GM12878 (cell line): ENCODE measurements at regions not wholly inside any gene's neighbourhood (a gene's known extent, or its start where the extent isn't known, plus 50 kb on each side); places are given as distances from the start of the nearest gene placed in this dataset.

Experiments used
- ATAC-seq: fragments of 200-7000 bp; cut with Tn5 transposase; 3 replicates; pipeline ENCODE4 v1.9.1; 2020; ENCODE audit warnings: mild to moderate bottlenecking, moderate library complexity
- BruUV-seq: library from RNA; stranded (reverse); fragments of 400-500 nt; replicated peaks from 2 replicates; lab custom pipeline; 2021; lab: Mats Ljungman, UMichigan
- CTCF ChIA-PET: fragments of 300-600 bp; sonication (Branson Sonifier 250); formaldehyde crosslinking; extraction: SDS; loops from one replicate; lab custom pipeline; 2021; ENCODE audit warnings: inconsistent platforms; lab: Yijun Ruan, JAX
- POLR2A ChIA-PET: fragments of 350-600 bp; formaldehyde crosslinking; extraction: SDS; loops from one replicate; lab custom pipeline; 2021; ENCODE audit warnings: inconsistent platforms; lab: Charles Lee
- RAD21 ChIA-PET: fragments of 300-600 bp; sonication (Branson Sonifier 250); formaldehyde crosslinking; loops from one replicate; lab custom pipeline; 2023; ENCODE audit warnings: antibody characterized with exemption; ENCODE audit not compliant: unreplicated experiment; lab: Charles Lee
- SMC1A ChIA-PET: fragments of 300-600 bp; sonication (Branson Sonifier 250); formaldehyde crosslinking; loops from one replicate; lab custom pipeline; 2023; ENCODE audit not compliant: unreplicated experiment, uncharacterized antibody; lab: Charles Lee
- DNase-seq: peaks from one replicate; pipeline ENCODE4 v3.0.0-alpha.2; 2011; ENCODE audit warnings: low read depth, low spot score
- FAIRE-seq: peaks from 3 replicates; lab custom pipeline; 2011; peaks lifted over from hg19 to GRCh38; lab: Jason Lieb, UNC
- H2AFZ ChIP-seq: 2 replicates; pipeline ENCODE4 v1.6.0; 2011; ENCODE audit warnings: low read depth, low read length, control low read depth; ENCODE audit not compliant: control insufficient read depth
- H3K27ac ChIP-seq: 2 replicates; pipeline ENCODE4 v1.5.1; 2011; ENCODE audit warnings: control low read depth; ENCODE audit not compliant: control insufficient read depth, insufficient read depth
- H3K27me3 ChIP-seq, 2 experiments: replicated peaks in 1 of 2; 2 replicates each; pipeline versions ENCODE4 v1.6.0 to v1.6.1; 2011; ENCODE audit warnings: low read length in 1 of 2; ENCODE audit not compliant: control insufficient read depth in 2 of 2, insufficient read depth in 2 of 2
- H3K36me3 ChIP-seq, 2 experiments: 2 replicates each; pipeline ENCODE4 v1.5.1; 2011; ENCODE audit warnings: low read length in 1 of 2; ENCODE audit not compliant: control insufficient read depth in 2 of 2, insufficient read depth in 2 of 2
- H3K4me1 ChIP-seq: 2 replicates; pipeline ENCODE4 v1.6.1; 2011; ENCODE audit warnings: mild to moderate bottlenecking, low read length, moderate library complexity, mixed read lengths; ENCODE audit not compliant: control insufficient read depth, insufficient read depth
- H3K4me2 ChIP-seq: 2 replicates; pipeline ENCODE4 v1.6.0; 2011; ENCODE audit warnings: control low read depth; ENCODE audit not compliant: control insufficient read depth, insufficient read depth
- H3K4me3 ChIP-seq: fragments of 200-600 bp; sonication (generic); 2 replicates; pipeline ENCODE4 v1.5.1; 2016
- H3K79me2 ChIP-seq: 2 replicates; pipeline ENCODE4 v1.6.0; 2011; ENCODE audit warnings: low read length; ENCODE audit not compliant: control insufficient read depth, insufficient read depth
- H3K9ac ChIP-seq: 2 replicates; pipeline ENCODE4 v1.8.0; 2011; ENCODE audit warnings: low read length, control low read depth, mixed read lengths; ENCODE audit not compliant: control insufficient read depth, insufficient read depth
- H3K9me3 ChIP-seq: replicated peaks from 3 replicates; pipeline ENCODE4 v1.5.1; 2011; ENCODE audit warnings: mild to moderate bottlenecking, low read length; ENCODE audit not compliant: control insufficient read depth, insufficient read depth
- H4K20me1 ChIP-seq: 2 replicates; pipeline ENCODE4 v1.6.0; 2011; ENCODE audit not compliant: control insufficient read depth, insufficient read depth
- CEBPB ChIP-seq, 2 experiments: fragments of 150-350 bp in 1 of 2; IDR thresholded peaks; 2 replicates each; pipeline ENCODE4 v1.6.1; 2012 to 2014; ENCODE audit warnings: low read depth in 2 of 2, low read length in 2 of 2, borderline replicate concordance in 1 of 2, inconsistent platforms in 1 of 2
- CHD4 ChIP-seq: fragments of 200-600 bp; sonication (generic); IDR thresholded peaks from 2 replicates; pipeline ENCODE4 v1.6.1; 2016; ENCODE audit warnings: mild to moderate bottlenecking
- CREB1 ChIP-seq: IDR thresholded peaks from 2 replicates; pipeline ENCODE4 v1.6.1; 2012; ENCODE audit warnings: low read depth, mild to moderate bottlenecking, inconsistent platforms
- EGR1 ChIP-seq, 2 experiments: IDR thresholded peaks; 1 replicate in 1 of 2; 2 replicates in 1 of 2; pipeline ENCODE4 v1.6.1; 2011 to 2012; ENCODE audit warnings: low read depth in 2 of 2, low read length in 2 of 2, borderline replicate concordance in 1 of 2, mild to moderate bottlenecking in 1 of 2, moderate library complexity in 1 of 2
- FOXM1 ChIP-seq: IDR thresholded peaks from 2 replicates; pipeline ENCODE4 v1.6.1; 2012; ENCODE audit warnings: low read depth, mild to moderate bottlenecking, inconsistent platforms, low read length, moderate library complexity
- MEF2A ChIP-seq: IDR thresholded peaks from 2 replicates; pipeline ENCODE4 v1.6.1; 2011; ENCODE audit warnings: low read depth, mild to moderate bottlenecking, low read length, moderate library complexity; ENCODE audit not compliant: insufficient read depth
- NR2C1 ChIP-seq: fragments of 450-650 bp; IDR thresholded peaks from 2 replicates; pipeline ENCODE4 v1.6.1; 2017; ENCODE audit warnings: antibody characterized with exemption, mild to moderate bottlenecking, moderate library complexity
- NR2F1 ChIP-seq: fragments of 450-650 bp; conservative IDR thresholded peaks from 2 replicates; pipeline ENCODE4 v1.6.1; 2017; ENCODE audit warnings: mild to moderate bottlenecking
- SIN3A ChIP-seq: IDR thresholded peaks from 2 replicates; pipeline ENCODE4 v1.6.1; 2012; ENCODE audit warnings: low read depth, low read length, improper control_type of control experiment
- SMAD5 ChIP-seq: IDR thresholded peaks from 2 replicates; pipeline ENCODE4 v1.6.1; 2016; ENCODE audit warnings: antibody characterized with exemption, low read depth
- STAT1 ChIP-seq: fragments of 450-650 bp; conservative IDR thresholded peaks from 2 replicates; pipeline ENCODE4 v1.6.1; 2014; ENCODE audit warnings: antibody characterized with exemption, mild to moderate bottlenecking
- STAT3 ChIP-seq: IDR thresholded peaks from 2 replicates; pipeline ENCODE4 v1.6.1; 2011; ENCODE audit warnings: low read depth, low read length, improper control_type of control experiment
- TBL1XR1 ChIP-seq: IDR thresholded peaks from 2 replicates; pipeline ENCODE4 v1.6.1; 2012; ENCODE audit warnings: low read depth, low read length, improper control_type of control experiment
- WRNIP1 ChIP-seq: IDR thresholded peaks from 2 replicates; pipeline ENCODE4 v1.6.1; 2011; ENCODE audit warnings: low read depth, low read length, improper control_type of control experiment, borderline replicate concordance
- WGBS: methylation state at CpG from one replicate; pipeline ENCODE4 v1.1.6; 2016; ENCODE audit warnings: low lambda C conversion rate; ENCODE audit not compliant: insufficient replicate concordance, insufficient coverage; ENCODE audit errors: missing lambda C conversion rate; 5-methylcytosine and 5-hydroxymethylcytosine counted together
- in situ Hi-C: fragments of 300-500 bp; cut with MboI; formaldehyde crosslinking; loops from 9 replicates; pipeline ENCODE4 v1.14.3; 2018; ENCODE audit warnings: mixed read lengths
- intact Hi-C: fragments of 100-400 bp; cut with micrococcal nuclease; formaldehyde crosslinking; loops from one replicate; pipeline ENCODE4 v1.14.2; 2022; ENCODE audit not compliant: unreplicated experiment
- TF ChIP-seq, protein P1 (sequence below): fragments of 450-650 bp; IDR thresholded peaks from 2 replicates; pipeline ENCODE4 v1.6.1; 2017; ENCODE audit warnings: antibody characterized with exemption, mild to moderate bottlenecking, moderate library complexity
- TF ChIP-seq, protein P2 (sequence below): fragments of 450-650 bp; IDR thresholded peaks from 2 replicates; pipeline ENCODE4 v1.6.1; 2016; ENCODE audit warnings: mild to moderate bottlenecking

DNA sequence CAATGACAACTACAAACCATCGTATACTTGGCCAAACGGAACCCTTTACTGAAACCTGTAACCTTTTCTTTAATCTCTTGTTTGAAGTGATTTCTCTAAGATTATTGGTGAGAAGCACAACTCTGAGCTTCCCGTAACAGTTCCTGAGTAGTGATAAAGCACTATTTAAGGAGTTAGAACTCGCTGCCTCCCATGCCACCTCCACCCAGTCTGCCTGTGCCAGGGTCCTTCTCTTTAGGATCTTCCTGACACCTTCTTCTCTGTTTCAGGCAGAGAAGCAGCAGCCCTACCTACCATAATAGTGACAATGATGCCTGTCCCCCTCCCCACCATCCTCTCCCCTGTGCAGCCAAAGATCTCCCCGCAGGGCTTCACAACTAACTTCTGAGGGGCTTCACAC, 330.6 kb downstream of the ZSWIM6 start (continued):
- TF ChIP-seq, protein P1, sequence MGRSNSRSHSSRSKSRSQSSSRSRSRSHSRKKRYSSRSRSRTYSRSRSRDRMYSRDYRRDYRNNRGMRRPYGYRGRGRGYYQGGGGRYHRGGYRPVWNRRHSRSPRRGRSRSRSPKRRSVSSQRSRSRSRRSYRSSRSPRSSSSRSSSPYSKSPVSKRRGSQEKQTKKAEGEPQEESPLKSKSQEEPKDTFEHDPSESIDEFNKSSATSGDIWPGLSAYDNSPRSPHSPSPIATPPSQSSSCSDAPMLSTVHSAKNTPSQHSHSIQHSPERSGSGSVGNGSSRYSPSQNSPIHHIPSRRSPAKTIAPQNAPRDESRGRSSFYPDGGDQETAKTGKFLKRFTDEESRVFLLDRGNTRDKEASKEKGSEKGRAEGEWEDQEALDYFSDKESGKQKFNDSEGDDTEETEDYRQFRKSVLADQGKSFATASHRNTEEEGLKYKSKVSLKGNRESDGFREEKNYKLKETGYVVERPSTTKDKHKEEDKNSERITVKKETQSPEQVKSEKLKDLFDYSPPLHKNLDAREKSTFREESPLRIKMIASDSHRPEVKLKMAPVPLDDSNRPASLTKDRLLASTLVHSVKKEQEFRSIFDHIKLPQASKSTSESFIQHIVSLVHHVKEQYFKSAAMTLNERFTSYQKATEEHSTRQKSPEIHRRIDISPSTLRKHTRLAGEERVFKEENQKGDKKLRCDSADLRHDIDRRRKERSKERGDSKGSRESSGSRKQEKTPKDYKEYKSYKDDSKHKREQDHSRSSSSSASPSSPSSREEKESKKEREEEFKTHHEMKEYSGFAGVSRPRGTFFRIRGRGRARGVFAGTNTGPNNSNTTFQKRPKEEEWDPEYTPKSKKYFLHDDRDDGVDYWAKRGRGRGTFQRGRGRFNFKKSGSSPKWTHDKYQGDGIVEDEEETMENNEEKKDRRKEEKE: no peak

- Histone ChIP-seq H3K4me3 (no peak overlapping the region), H3K27me3 (no peaks in the 10 kb centered on the region; a peak in 1 of 4 replicates), H3K79me2 (no peaks in the 10 kb centered on the region), H2AFZ (peak overlapping the region; percentile 22), H3K4me2 (peak overlapping the region; percentile 59; the same call in 1 of the 2 replicates), H3K27ac (no peak overlapping the region), H3K36me3 (no peaks in the 10 kb centered on the region)
- no TSS peak for BruUV-seq
- ChIA-PET SMC1A (interaction anchor here (0.9 to 1.0 kb wide), 2 partner anchors 11 to 720 kb away, joined by 3 read pairs; no protein-coding TSS in a partner anchor), POLR2A (no interaction called here), CTCF (interaction anchor here (1.6 kb wide), 1 partner anchor 8 kb away, joined by 13 read pairs; no protein-coding TSS in a partner anchor)
- TF ChIP-seq SIN3A (no peak), CEBPB (IDR thresholded peaks at IDR 0.05; ENCODE audit: borderline replicate concordance in 1 of 2, low read depth in 2 of 2, low read length in 2 of 2) (no peak), TBL1XR1 (no peak), NR2F1 (no peak), CHD4 (no peak), SMAD5 (no peak), STAT3 (no peak), STAT1 (no peak), EGR1 (IDR thresholded peaks at IDR 0.05; ENCODE audit: borderline replicate concordance in 1 of 2, low read depth in 2 of 2, low read length in 2 of 2) (no peak), CREB1 (no peak), WRNIP1 (no peak), MEF2A (no peak), FOXM1 (no peak), NR2C1 (no peak)
- TF ChIP-seq, protein P1: no peak
- TF ChIP-seq, protein P2, sequence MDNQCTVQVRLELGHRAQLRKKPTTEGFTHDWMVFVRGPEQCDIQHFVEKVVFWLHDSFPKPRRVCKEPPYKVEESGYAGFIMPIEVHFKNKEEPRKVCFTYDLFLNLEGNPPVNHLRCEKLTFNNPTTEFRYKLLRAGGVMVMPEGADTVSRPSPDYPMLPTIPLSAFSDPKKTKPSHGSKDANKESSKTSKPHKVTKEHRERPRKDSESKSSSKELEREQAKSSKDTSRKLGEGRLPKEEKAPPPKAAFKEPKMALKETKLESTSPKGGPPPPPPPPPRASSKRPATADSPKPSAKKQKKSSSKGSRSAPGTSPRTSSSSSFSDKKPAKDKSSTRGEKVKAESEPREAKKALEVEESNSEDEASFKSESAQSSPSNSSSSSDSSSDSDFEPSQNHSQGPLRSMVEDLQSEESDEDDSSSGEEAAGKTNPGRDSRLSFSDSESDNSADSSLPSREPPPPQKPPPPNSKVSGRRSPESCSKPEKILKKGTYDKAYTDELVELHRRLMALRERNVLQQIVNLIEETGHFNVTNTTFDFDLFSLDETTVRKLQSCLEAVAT: no peak
- TF ChIP-seq, all 136 proteins: peak for 0
- in situ Hi-C loops: no loop called here
- DNase-seq: no peak
- Histone ChIP-seq H4K20me1 (no peaks in the 10 kb centered on the region), H3K4me1 (no peaks in the 10 kb centered on the region), H3K9ac (no peak overlapping the region), H3K9me3 (no peaks in the 10 kb centered on the region)
- 4% methylated on average over 6 of the region's 6 CpGs for WGBS
- RAD21 ChIA-PET: no interaction called here
- intact Hi-C loops: no loop called here
- ATAC-seq: no peak; the same call in 2 of the 3 replicates
- no peak for FAIRE-seq
Observed at GRCh38 chr5:61666064-61666621, 334.1 kb downstream of the ZSWIM6 start.
